Activated naive CD4-positive, alpha-beta T cell (primary cell): ENCODE measurements at regions not wholly inside any gene's neighbourhood (a gene's known extent, or its start where the extent isn't known, plus 50 kb on each side); places are given as distances from the start of the nearest gene placed in this dataset.
"Not testable (repeated sequence)": the region's sequence is repeated elsewhere in the genome, so short reads cannot be mapped to it uniquely, and the experiment has no call there.

Experiments used
- DNase-seq, 4 experiments: peaks; one replicate each; lab custom pipeline; 2025; lab: John Stamatoyannopoulos, UW

GRCh38 chr7:145105561-145105960, 269.7 kb upstream of the TPK1 start:
- no peak for DNase-seq

GRCh38 chr7:145104400-145104799, 268.5 kb upstream of the TPK1 start:
- DNase-seq = no peak

DNA sequence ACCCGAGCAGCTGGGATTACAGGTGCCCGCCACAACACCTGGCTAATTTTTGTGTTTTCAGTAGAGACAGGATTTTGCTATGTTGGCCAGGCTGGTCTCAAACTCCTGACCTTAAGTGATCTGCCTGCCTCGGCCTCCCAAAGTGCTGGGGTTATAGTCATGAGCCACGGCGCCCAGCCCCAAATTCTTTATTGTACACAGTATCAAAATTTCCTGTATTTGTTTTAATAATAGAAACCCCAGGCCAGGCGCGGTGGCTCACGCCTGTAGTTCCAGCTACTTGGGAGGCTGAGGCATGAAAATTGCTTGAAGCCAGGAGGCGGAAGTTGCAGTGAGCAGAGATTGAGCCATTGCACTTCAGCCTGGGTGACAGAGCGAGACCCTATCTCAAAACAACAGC, 266.3 kb upstream of the TPK1 start:
- DNase-seq = not testable (repeated sequence)

DNA sequence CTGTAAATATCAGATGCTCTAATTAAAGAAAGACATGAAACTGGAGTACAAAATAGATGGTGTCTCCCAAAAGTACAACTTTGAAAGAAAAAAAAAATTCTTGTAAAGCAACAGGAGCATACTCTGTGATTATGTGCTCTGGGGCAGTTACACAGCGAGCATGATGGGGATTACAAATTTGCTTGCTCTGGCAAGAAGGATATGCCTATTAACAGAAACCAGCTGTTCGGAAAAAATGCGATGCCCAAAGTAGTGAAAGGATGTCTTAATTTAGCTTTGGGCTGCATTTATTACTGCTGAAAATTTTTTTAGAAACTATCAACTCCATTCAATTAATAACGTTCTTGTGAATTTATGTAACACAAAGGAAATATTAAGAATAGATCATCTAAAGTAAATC, 256.9 kb upstream of the TPK1 start:
- DNase-seq = no peak

- DNase-seq = no peak
Observed at GRCh38 chr7:145088111-145088745, 252.4 kb upstream of the TPK1 start.

DNA sequence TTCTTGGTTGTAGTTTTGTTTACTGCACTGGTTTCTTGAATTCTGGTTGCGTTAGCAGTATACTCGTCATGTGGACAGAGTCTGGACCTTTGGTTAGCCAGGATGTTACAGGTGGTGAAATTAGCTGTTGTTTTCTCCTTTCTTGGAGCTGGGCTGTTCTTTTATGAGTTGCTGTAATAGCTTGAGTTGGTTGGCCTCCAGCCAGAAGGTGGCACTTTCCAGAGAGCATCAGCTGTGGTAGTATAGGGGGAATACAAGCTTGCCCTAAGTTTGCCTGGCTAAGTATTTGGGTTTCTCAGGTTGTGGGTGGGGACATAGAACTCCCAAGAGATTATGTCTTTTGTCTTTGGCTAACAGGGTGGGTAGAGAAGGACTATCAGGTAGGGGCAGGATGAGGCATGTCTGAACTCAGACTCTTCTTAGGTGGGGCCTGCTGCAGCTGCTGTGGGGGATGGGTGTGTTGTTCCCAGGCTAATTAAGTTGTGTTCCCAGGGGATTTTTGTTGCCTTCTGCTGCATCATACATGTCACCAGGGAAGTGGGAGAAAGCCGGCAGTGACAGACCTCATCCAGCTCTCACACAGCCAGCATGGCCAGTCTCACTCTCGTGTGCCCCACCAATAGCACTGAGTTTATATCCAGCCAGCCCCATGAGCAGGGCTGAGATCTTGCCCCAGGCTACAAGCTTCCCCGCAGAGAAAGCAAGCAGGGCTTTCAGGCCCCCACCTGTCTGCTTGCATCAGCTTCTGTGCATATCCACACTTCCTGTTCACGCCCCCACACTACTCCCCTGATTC, 246.7 kb upstream of the TPK1 start:
- no peak for DNase-seq

DNA sequence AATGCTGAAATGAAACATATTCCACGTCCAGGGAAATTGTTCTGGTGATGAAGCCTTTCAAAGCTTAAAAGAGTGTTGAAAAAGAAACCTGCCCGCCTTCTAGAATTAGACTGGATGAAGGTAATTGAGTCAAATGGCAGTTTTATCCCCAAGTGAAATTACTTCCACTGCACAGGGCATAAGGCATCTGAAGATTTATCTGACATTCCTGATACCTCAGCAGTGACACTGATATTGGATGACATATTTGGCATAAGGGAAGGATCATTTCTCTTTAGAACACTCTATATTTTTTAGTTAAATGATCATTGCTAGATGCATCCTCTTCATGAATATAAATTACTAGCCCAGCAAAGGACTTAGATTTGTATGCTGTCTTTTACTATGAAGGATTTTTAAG, 229.6 kb upstream of the TPK1 start:
- no peak for DNase-seq

DNA sequence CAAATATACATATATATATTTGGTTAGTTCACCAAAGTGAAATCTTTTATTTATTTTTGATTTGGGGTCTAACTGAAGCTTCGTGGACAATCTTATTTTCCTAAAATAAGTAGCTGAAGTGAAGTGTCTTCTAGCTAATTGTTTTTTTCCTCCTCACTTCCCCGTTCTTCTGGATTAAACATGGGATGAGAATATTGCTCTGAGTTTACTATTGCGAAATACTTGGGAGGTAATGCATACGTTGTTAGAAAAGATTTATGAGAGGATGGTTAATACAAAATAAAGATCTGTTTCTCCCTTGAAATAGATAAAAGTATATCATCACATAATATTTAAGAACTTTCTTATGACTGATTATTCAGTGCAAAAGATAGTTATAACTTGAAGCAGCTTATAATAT, 228.3 kb upstream of the TPK1 start:
- no peak for DNase-seq

GRCh38 chr7:145053781-145054180, 217.9 kb upstream of the TPK1 start:
- no peak for DNase-seq

GRCh38 chr7:145050415-145050814, 214.6 kb upstream of the TPK1 start:
- DNase-seq = no peak

DNA sequence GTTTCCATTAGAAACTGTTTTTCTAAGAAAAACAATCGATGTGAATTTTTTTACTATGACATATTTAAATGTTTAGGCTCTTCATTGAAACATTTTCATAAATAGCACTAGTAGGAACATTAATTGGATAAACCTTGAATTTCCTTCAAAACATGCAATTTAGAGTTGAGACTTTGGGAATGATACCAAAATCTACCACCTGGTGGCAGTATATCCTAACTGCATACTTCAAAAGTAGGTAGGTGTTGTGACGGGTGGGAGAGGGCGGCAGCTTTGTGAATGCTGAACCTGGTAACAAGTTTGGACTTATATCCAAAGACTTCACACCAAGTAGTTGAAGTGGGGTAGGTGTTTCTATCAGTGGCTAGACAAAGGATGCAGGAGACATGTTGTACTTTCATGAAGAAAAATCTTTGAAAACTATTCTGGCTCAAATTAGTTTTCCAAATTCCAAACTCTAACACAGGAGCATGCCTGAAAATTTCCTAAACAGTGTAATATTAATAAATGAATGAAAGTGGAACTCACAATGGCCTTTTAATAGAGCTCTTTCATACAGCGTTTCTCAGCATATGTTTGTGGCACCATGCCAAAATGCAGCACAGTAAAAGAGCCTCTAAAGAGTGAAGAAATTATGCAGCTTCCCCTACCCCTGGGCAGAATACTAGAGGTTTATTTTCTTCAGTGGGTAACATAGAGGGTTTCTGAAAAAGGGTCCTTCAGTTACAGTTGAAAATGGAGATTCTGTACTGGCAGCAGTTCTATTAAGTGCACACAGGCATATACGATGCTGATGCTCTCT, 201.0 kb upstream of the TPK1 start:
- peak in 2 of 4 experiments; percentile 2 to 3 for DNase-seq

DNA sequence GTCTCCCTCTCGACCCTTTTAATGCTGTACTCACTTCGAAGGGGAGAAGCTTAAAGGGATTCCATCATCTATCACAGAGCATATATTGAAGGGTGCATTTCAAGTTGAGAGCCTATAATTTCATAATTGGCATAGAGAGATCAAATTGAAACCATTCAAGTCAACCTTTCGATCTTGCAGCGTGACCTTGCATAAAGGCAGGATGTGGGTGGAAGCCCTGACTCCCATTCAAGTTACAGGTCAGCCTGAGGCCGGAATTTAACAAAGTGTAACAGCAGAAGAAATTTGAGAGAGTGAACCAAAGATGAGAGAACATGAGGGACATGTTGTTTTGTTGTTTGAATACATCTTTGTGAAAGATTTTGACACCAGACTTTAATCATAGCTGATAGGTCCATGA, 195.3 kb upstream of the TPK1 start:
- no peak for DNase-seq

DNA sequence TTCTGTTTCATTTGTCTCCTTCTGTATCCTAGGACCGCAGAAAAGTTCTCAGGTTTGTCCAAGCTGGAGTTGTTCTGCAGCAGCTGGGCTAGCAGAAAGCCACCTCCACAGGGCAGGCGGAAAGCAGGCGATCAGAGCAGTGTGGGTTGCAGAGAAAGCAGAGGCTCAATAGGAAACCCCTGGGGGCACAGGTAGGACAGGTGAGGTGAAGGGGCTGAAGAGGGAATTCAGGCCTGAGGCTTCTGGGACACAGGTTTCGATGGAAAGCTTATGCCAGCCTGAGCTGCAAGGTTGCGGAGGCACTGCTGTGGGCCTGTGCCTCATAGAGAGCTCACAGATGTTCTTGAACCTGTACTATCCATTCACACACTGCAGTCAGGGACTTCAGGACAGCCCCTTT, 194.9 kb upstream of the TPK1 start:
- no peak for DNase-seq

DNA sequence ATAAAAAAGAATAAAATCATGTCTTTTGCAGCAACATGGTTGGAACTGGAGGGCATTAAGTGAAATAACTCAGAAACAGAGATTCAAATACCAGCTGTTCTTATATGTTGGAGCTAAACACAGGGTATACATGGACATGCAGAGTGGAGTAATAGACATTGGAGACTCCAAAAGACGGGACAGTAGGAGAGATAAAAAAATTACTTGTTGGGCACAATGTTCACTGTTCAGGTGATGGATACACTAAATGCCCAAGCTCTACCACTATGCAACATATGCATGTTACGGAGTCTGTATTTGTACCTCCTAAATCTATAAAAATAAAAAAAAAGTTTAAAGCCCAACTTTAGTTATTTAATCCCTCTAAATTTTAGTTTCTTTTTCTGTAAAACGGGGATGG, 184.6 kb upstream of the TPK1 start:
- DNase-seq = no peak

GRCh38 chr7:145016068-145016467, 180.2 kb upstream of the TPK1 start:
- no peak for DNase-seq

DNA sequence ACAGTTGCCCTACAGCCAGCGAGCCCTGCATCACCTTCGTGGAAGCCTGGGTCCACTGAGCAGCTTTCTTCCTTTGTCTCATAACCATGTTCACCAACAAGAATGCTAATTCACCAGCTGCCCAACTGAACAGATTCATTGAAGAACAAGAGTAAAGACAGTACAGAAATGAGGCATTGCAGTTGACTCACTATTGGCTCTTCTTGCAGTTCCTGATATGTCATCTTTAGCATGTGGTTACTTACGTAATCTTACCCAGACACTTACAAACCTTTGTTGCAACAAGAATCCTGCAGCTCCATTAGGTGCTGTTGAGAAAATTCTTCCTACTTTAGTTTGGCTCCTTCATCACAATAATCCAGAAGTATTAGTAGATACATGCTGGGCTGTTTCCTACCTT, 174.0 kb upstream of the TPK1 start:
- no peak for DNase-seq

DNA sequence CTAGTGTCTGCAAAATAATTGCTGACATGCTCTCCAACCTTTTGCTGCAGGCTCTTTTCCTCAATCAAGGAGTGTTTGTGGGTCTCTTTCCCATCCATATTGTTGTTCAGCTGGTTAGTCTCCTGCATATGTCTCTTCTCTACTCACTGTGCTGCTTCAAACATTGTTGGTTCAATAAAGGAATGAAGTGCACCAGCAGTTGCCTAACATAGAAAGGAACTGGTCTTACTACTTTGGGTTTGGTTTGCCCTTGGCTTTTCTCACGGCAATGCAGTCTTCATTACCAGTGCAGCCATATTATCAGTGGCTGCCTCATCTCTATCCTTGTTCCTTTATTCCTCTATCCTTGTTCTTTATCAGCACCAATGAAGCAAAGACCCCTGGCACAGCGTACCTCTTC, 169.7 kb upstream of the TPK1 start:
- no peak for DNase-seq

GRCh38 chr7:144997512-144997911, 161.7 kb upstream of the TPK1 start:
- no peak for DNase-seq

DNA sequence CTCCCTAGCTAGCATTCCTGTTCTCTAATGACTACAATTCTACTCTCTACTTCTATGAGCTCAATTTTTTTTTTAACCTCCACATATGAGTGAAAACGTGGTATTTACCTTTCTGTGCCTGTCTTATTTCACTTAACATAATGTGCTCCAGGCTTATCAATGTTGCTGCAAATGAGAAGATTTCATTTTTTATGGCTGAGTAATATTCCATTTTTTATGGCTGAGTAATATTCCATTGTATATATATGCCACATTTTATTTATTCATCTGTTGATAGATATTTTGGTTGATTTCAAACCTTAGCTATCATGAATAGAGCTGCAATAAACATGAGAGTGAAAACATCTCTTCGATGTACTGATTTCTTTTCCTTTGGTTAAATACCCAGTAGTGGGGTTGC, 159.6 kb upstream of the TPK1 start:
- DNase-seq = no peak

- DNase-seq = no peak
Observed at GRCh38 chr7:144991041-144991440, 155.2 kb upstream of the TPK1 start.

GRCh38 chr7:144987686-144988085, 151.8 kb upstream of the TPK1 start:
- DNase-seq = no peak

- no peak for DNase-seq
Observed at GRCh38 chr7:144982133-144982532, 146.3 kb upstream of the TPK1 start.

DNA sequence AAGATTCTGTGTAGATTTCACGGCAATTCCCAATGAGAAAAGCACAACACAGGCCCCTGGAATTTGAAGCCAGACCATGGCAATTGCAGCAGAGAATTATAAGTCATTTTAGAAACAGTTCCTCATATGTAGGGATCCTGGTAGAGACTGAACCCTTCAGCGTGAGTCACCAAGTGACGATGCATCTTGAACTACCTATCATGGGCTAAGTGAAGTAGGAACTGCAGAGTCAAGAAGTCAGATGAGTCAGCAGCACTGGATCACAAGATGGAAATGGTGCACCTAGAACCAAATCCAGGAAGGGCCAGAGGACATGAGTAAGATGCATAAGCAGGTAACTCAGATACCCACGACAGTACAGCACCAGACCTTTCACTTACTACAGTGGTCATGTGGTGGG, 140.0 kb upstream of the TPK1 start:
- DNase-seq = no peak
